H1 (cell line): ENCODE measurements at regions not wholly inside any gene's neighbourhood (a gene's known extent, or its start where the extent isn't known, plus 50 kb on each side); places are given as distances from the start of the nearest gene placed in this dataset.

Experiments
- CTCF ChIA-PET: fragments of 300-600 bp; sonication (Branson Sonifier 250); formaldehyde crosslinking; loops from one replicate; lab custom pipeline; 2021; ENCODE audit not compliant: partially characterized antibody; lab: Charles Lee
- POLR2A ChIA-PET: fragments of 300-600 bp; sonication (Branson Sonifier 250); formaldehyde crosslinking; loops from one replicate; lab custom pipeline; 2021; ENCODE audit warnings: inconsistent platforms; ENCODE audit not compliant: partially characterized antibody; lab: Charles Lee
- DNase-seq, 2 experiments: peaks; one replicate each; pipeline versions ENCODE4 v3.0.0 to v3.0.0-alpha.2; 2010 to 2022; ENCODE audit warnings: low spot score in 2 of 2, low read depth in 1 of 2, mixed read lengths in 1 of 2
- FAIRE-seq: peaks from 2 replicates; lab custom pipeline; 2011; peaks lifted over from hg19 to GRCh38; lab: Jason Lieb, UNC
- H2AFZ ChIP-seq: 2 replicates; pipeline ENCODE4 v1.8.1; 2012; ENCODE audit warnings: low read length, inconsistent platforms
- H2AK5ac ChIP-seq: 2 replicates; pipeline ENCODE4 v1.6.1; 2013; ENCODE audit warnings: low read depth, low read length
- H2BK120ac ChIP-seq: replicated peaks from 2 replicates; pipeline ENCODE3; 2013; ENCODE audit warnings: low read depth, low read length, inconsistent platforms
- H2BK12ac ChIP-seq: 2 replicates; pipeline ENCODE4 v1.6.1; 2013; ENCODE audit warnings: low read depth, low read length
- H2BK15ac ChIP-seq: 2 replicates; pipeline ENCODE4 v1.6.1; 2013; ENCODE audit warnings: low read length
- H2BK20ac ChIP-seq: 2 replicates; pipeline ENCODE4 v1.6.1; 2013; ENCODE audit warnings: low read length
- H2BK5ac ChIP-seq: 2 replicates; pipeline ENCODE4 v1.6.1; 2013; ENCODE audit warnings: low read depth, low read length
- H3K14ac ChIP-seq: 2 replicates; pipeline ENCODE4 v1.6.1; 2013; ENCODE audit warnings: inconsistent platforms; ENCODE audit not compliant: insufficient read length
- H3K18ac ChIP-seq: 2 replicates; pipeline ENCODE4 v1.6.1; 2013; ENCODE audit warnings: low read length; ENCODE audit errors: extremely low read depth
- H3K23ac ChIP-seq: 2 replicates; pipeline ENCODE4 v1.6.1; 2013; ENCODE audit warnings: inconsistent platforms; ENCODE audit not compliant: insufficient read length
- H3K23me2 ChIP-seq: 2 replicates; pipeline ENCODE4 v1.6.1; 2013; ENCODE audit warnings: low read depth, low read length
- H3K27ac ChIP-seq: 2 replicates; pipeline ENCODE4 v1.6.1; 2011; ENCODE audit warnings: low read depth, low read length, inconsistent platforms
- H3K27me3 ChIP-seq, 4 experiments: replicated peaks in 1 of 4; 1 replicate in 1 of 4; 2 replicates in 3 of 4; pipeline versions ENCODE4 v1.6.1 to v1.8.1; 2011 to 2013; ENCODE audit warnings: low read length in 3 of 4, mild to moderate bottlenecking in 3 of 4, inconsistent platforms in 2 of 4, mixed read lengths in 2 of 4, moderate library complexity in 1 of 4; ENCODE audit not compliant: control insufficient read depth in 3 of 4, insufficient read depth in 3 of 4; ENCODE audit errors: extremely low read depth in 1 of 4
- H3K36me3 ChIP-seq, 4 experiments: 2 replicates each; pipeline versions ENCODE4 v1.6.1 to v1.8.1; 2011 to 2013; ENCODE audit warnings: mild to moderate bottlenecking in 4 of 4, low read length in 3 of 4, moderate library complexity in 2 of 4, control low read depth in 1 of 4, inconsistent platforms in 1 of 4; ENCODE audit not compliant: insufficient read depth in 4 of 4, control insufficient read depth in 2 of 4
- H3K4ac ChIP-seq: replicated peaks from 2 replicates; pipeline ENCODE3; 2013; ENCODE audit warnings: low read length, low read depth, mixed read lengths, inconsistent platforms; ENCODE audit not compliant: insufficient read length
- H3K4me1 ChIP-seq, 4 experiments: replicated peaks in 1 of 4; 1 replicate in 1 of 4; 2 replicates in 3 of 4; pipeline versions ENCODE4 v1.6.1 to v1.8.1; 2011 to 2013; ENCODE audit warnings: low read length in 3 of 4, inconsistent platforms in 2 of 4, mixed read lengths in 1 of 4; ENCODE audit not compliant: insufficient read depth in 4 of 4, control insufficient read depth in 3 of 4
- H3K4me2 ChIP-seq, 2 experiments: 2 replicates each; pipeline versions ENCODE4 v1.6.1 to v1.8.1; 2011 to 2013; ENCODE audit warnings: low read depth in 2 of 2, low read length in 2 of 2, control low read depth in 1 of 2, inconsistent platforms in 1 of 2, mild to moderate bottlenecking in 1 of 2; ENCODE audit not compliant: insufficient read depth in 1 of 2
- H3K4me3 ChIP-seq, 4 experiments: fragments of 200-600, 300-600 bp in 1 of 4; sonication (generic), shearing (Covaris generic), sonication (Bioruptor Twin) in 1 of 4; 2 replicates each; pipeline versions ENCODE4 v1.5.1 to v1.8.1; 2011 to 2016; ENCODE audit warnings: low read length in 4 of 4, low read depth in 3 of 4, control low read depth in 2 of 4, inconsistent platforms in 2 of 4, mild to moderate bottlenecking in 2 of 4, mixed read lengths in 1 of 4, moderate library complexity in 1 of 4; ENCODE audit not compliant: insufficient read depth in 2 of 4; ENCODE audit errors: extremely low read depth in 1 of 4
- H3K56ac ChIP-seq: replicated peaks from 2 replicates; pipeline ENCODE3; 2013; ENCODE audit warnings: low read depth, mild to moderate bottlenecking, mixed read lengths, low read length, inconsistent platforms; ENCODE audit not compliant: insufficient read length
- H3K79me1 ChIP-seq: 2 replicates; pipeline ENCODE4 v1.6.1; 2013; ENCODE audit warnings: low read depth, low read length, control low read depth
- H3K79me2 ChIP-seq, 2 experiments: 2 replicates each; pipeline versions ENCODE4 v1.6.1 to v1.8.1; 2012 to 2013; ENCODE audit warnings: low read length in 2 of 2, mild to moderate bottlenecking in 2 of 2, inconsistent platforms in 1 of 2; ENCODE audit not compliant: insufficient read depth in 2 of 2, control insufficient read depth in 1 of 2
- H3K9ac ChIP-seq, 4 experiments: replicated peaks in 1 of 4; 1 replicate in 1 of 4; 2 replicates in 3 of 4; pipeline versions ENCODE4 v1.6.1 to v1.8.1; 2011 to 2013; ENCODE audit warnings: low read depth in 3 of 4, low read length in 3 of 4, control low read depth in 2 of 4, mild to moderate bottlenecking in 2 of 4, moderate library complexity in 2 of 4, inconsistent platforms in 1 of 4; ENCODE audit errors: extremely low read depth in 1 of 4
- H3K9me3 ChIP-seq, 2 experiments: 2 replicates each; pipeline versions ENCODE4 v1.6.1 to v1.8.1; 2012 to 2013; ENCODE audit warnings: mild to moderate bottlenecking in 2 of 2, moderate library complexity in 2 of 2, control low read depth in 1 of 2, inconsistent platforms in 1 of 2, low read depth in 1 of 2, low read length in 1 of 2, mixed read lengths in 1 of 2; ENCODE audit not compliant: insufficient read depth in 2 of 2
- H4K20me1 ChIP-seq, 2 experiments: replicated peaks in 1 of 2; 2 replicates each; pipeline versions ENCODE3 to v1.8.1; 2011 to 2013; ENCODE audit warnings: inconsistent platforms in 2 of 2, low read length in 2 of 2, mild to moderate bottlenecking in 1 of 2; ENCODE audit not compliant: insufficient read depth in 2 of 2, control insufficient read depth in 1 of 2
- H4K5ac ChIP-seq: 2 replicates; pipeline ENCODE4 v1.6.1; 2013; ENCODE audit warnings: low read length, low read depth, mixed read lengths, inconsistent platforms; ENCODE audit not compliant: insufficient read length
- H4K8ac ChIP-seq: 2 replicates; pipeline ENCODE4 v1.8.0; 2013; ENCODE audit warnings: mild to moderate bottlenecking, moderate library complexity, low read length, inconsistent platforms; ENCODE audit not compliant: insufficient read depth; ENCODE audit errors: extremely low read depth
- H4K91ac ChIP-seq: replicated peaks from 2 replicates; pipeline ENCODE3; 2013; ENCODE audit warnings: low read length, mixed read lengths, inconsistent platforms; ENCODE audit not compliant: insufficient read length
- CEBPB ChIP-seq: IDR thresholded peaks from 2 replicates; pipeline ENCODE4 v1.6.1; 2012; ENCODE audit warnings: low read depth, low read length
- CHD7 ChIP-seq: fragments of 300-600 bp; sonication (generic); IDR thresholded peaks from 2 replicates; pipeline ENCODE4 v1.7.1; 2012; ENCODE audit warnings: low read length, moderate library complexity, mild to moderate bottlenecking, inconsistent platforms; ENCODE audit not compliant: insufficient replicate concordance

- Histone ChIP-seq H2BK120ac (no peak overlapping the region), H3K79me1 (no peaks in the 10 kb centered on the region), H3K4ac (no peak overlapping the region), H4K8ac (no peak overlapping the region), H2BK15ac (no peak overlapping the region), H3K79me2 (no peaks in the 10 kb centered on the region), H3K56ac (no peak overlapping the region), H4K5ac (no peak overlapping the region), H3K4me3 (no peak overlapping the region), H3K23ac (no peak overlapping the region), H3K18ac (no peak overlapping the region), H2BK12ac (no peak overlapping the region), H3K23me2 (no peaks in the 10 kb centered on the region), H2AK5ac (no peak overlapping the region), H4K91ac (no peak overlapping the region), H3K9me3 (no peaks in the 10 kb centered on the region), H3K36me3 (no peaks in the 10 kb centered on the region), H4K20me1 (no peaks in the 10 kb centered on the region), H3K4me1 (no peaks in the 10 kb centered on the region), H2BK20ac (no peak overlapping the region), H3K9ac (no peak overlapping the region), H3K27me3 (no peaks in the 10 kb centered on the region), H2BK5ac (no peak overlapping the region), H2AFZ (no peak overlapping the region), H3K14ac (no peak overlapping the region), H3K27ac (no peak overlapping the region), H3K4me2 (no peak overlapping the region)
- no peak for FAIRE-seq
- ChIA-PET CTCF (interaction anchor here (0.6 kb wide), 1 partner anchor 1003 kb away, joined by 3 read pairs; no protein-coding TSS in a partner anchor), POLR2A (no interaction called here)
- DNase-seq, result no peak
- no peak for TF ChIP-seq CHD7
- TF ChIP-seq CEBPB, result no peak
These were observed 289.7 kb downstream of the DKK2 start for GRCh38 chr4:106746451-106746850.
